A549 (cell line): ENCODE measurements at regions not wholly inside any gene's neighbourhood (a gene's known extent, or its start where the extent isn't known, plus 50 kb on each side); places are given as distances from the start of the nearest gene placed in this dataset.

ENCODE experiments used
- ATAC-seq, 2 experiments: fragments of 200-7000 bp in 1 of 2; fragments of >200 bp in 1 of 2; cut with Nextera tagmentation in 1 of 2; cut with Tn5 transposase in 1 of 2; 3 replicates each; pipeline versions ENCODE4 v1.8.0 to v1.9.1; 2018 to 2020; ENCODE audit warnings: mild to moderate bottlenecking in 1 of 2, moderate library complexity in 1 of 2
- CTCF ChIA-PET: fragments of 300-600 bp; sonication (Branson Sonifier 250); formaldehyde crosslinking; extraction: SDS; loops from one replicate; lab custom pipeline; 2021; ENCODE audit warnings: antibody characterized with exemption, inconsistent platforms; lab: Yijun Ruan, JAX
- POLR2A ChIA-PET: fragments of 350-600 bp; formaldehyde crosslinking; extraction: SDS; loops from one replicate; lab custom pipeline; 2021; ENCODE audit warnings: antibody characterized with exemption, inconsistent platforms; lab: Yijun Ruan, JAX
- DNase-seq, 2 experiments: peaks; one replicate each; pipeline versions ENCODE4 v3.0.0 to v3.0.0-alpha.2; 2011 to 2016; ENCODE audit warnings: low read depth in 1 of 2, low spot score in 1 of 2
- FAIRE-seq: peaks from 2 replicates; lab custom pipeline; 2011; peaks lifted over from hg19 to GRCh38; lab: Jason Lieb, UNC
- H3K27ac ChIP-seq, 2 experiments: fragments of >200 bp; sonication (Bioruptor Twin); formaldehyde crosslinking; 3 replicates each; pipeline ENCODE4 v1.5.1; 2016 to 2017
- H3K4me1 ChIP-seq: fragments of >200 bp; sonication (Bioruptor Twin); formaldehyde crosslinking; 3 replicates; pipeline ENCODE4 v1.6.1; 2016
- H3K4me2 ChIP-seq: fragments of >200 bp; sonication (Bioruptor Twin); formaldehyde crosslinking; 3 replicates; pipeline ENCODE4 v1.6.1; 2016
- H3K4me3 ChIP-seq: fragments of >200 bp; sonication (Bioruptor Twin); formaldehyde crosslinking; 3 replicates; pipeline ENCODE4 v1.5.1; 2016
- H3K9me3 ChIP-seq: fragments of >200 bp; sonication (Bioruptor Twin); formaldehyde crosslinking; 3 replicates; pipeline ENCODE4 v1.6.1; 2016
- CHD2 ChIP-seq: fragments of 150-350 bp; IDR thresholded peaks from 2 replicates; pipeline ENCODE4 v1.6.1; 2014; ENCODE audit warnings: low read length; ENCODE audit not compliant: partially characterized antibody
- CHD4 ChIP-seq: fragments of 200-600 bp; sonication (generic); IDR thresholded peaks from 2 replicates; pipeline ENCODE4 v1.6.1; 2016; ENCODE audit warnings: antibody characterized with exemption, mild to moderate bottlenecking, borderline replicate concordance
- EHF ChIP-seq: fragments of 250-450 bp; sonication (Bioruptor Pico); IDR thresholded peaks from 2 replicates; pipeline ENCODE4 v1.5.0; 2020; ENCODE audit warnings: mild to moderate bottlenecking
- EHMT2 ChIP-seq: fragments of 200-600 bp; sonication (generic); IDR thresholded peaks from 2 replicates; pipeline ENCODE4 v1.6.1; 2016; ENCODE audit warnings: antibody characterized with exemption, low read depth, mild to moderate bottlenecking, moderate library complexity
- FOSB ChIP-seq: fragments of 250-450 bp; sonication (Bioruptor Pico); IDR thresholded peaks from 2 replicates; pipeline ENCODE4 v1.5.0; 2020; ENCODE audit warnings: mild to moderate bottlenecking, moderate library complexity
- FOSL2 ChIP-seq, 2 experiments: fragments of 450-650 bp in 1 of 2; fragments of >200 bp in 1 of 2; sonication (Bioruptor Twin) in 1 of 2; formaldehyde crosslinking; IDR thresholded peaks; 2 replicates each; pipeline versions ENCODE4 v1.5.0 to v1.6.1; 2016 to 2020; ENCODE audit warnings: mild to moderate bottlenecking in 1 of 2, moderate library complexity in 1 of 2
- HDAC2 ChIP-seq: fragments of 200-600 bp; sonication (generic); IDR thresholded peaks from 2 replicates; pipeline ENCODE4 v1.6.1; 2016
- HOXA7 ChIP-seq: fragments of 250-450 bp; sonication (Bioruptor Pico); IDR thresholded peaks from 2 replicates; pipeline ENCODE4 v1.5.0; 2020; ENCODE audit warnings: mild to moderate bottlenecking, moderate library complexity
- HOXB13 ChIP-seq: fragments of 250-450 bp; sonication (Bioruptor Pico); IDR thresholded peaks from 2 replicates; pipeline ENCODE4 v1.5.0; 2020; ENCODE audit warnings: low read depth, mild to moderate bottlenecking, moderate library complexity
- HOXB5 ChIP-seq: fragments of 250-450 bp; sonication (Bioruptor Pico); IDR thresholded peaks from 2 replicates; pipeline ENCODE4 v1.5.0; 2020; ENCODE audit warnings: mild to moderate bottlenecking, moderate library complexity
- KDM5A ChIP-seq: fragments of 200-600 bp; sonication (generic); IDR thresholded peaks from 2 replicates; pipeline ENCODE4 v1.6.1; 2016; ENCODE audit warnings: antibody characterized with exemption, mild to moderate bottlenecking
- MAFK ChIP-seq: fragments of 450-650 bp; IDR thresholded peaks from 2 replicates; pipeline ENCODE4 v1.6.1; 2014; ENCODE audit not compliant: partially characterized antibody
- MYC ChIP-seq: IDR thresholded peaks from 2 replicates; pipeline ENCODE4 v1.6.1; 2012; ENCODE audit warnings: mild to moderate bottlenecking, inconsistent platforms, low read length, improper control_type of control experiment, borderline replicate concordance
- NPAS2 ChIP-seq: fragments of 250-450 bp; sonication (Bioruptor Pico); IDR thresholded peaks from 2 replicates; pipeline ENCODE4 v1.8.0; 2022; ENCODE audit warnings: mild to moderate bottlenecking, moderate library complexity, borderline replicate concordance
- RAD21 ChIP-seq, 2 experiments: fragments of >200 bp in 1 of 2; sonication (Bioruptor Twin) in 1 of 2; formaldehyde crosslinking in 1 of 2; IDR thresholded peaks in 1 of 2; conservative IDR thresholded peaks in 1 of 2; 2 replicates in 1 of 2; 3 replicates in 1 of 2; pipeline ENCODE4 v1.6.1; 2012 to 2018; ENCODE audit warnings: inconsistent platforms in 1 of 2
- RARB ChIP-seq: fragments of 250-450 bp; sonication (Bioruptor Pico); IDR thresholded peaks from 2 replicates; pipeline ENCODE4 v1.8.0; 2021; ENCODE audit warnings: mild to moderate bottlenecking, moderate library complexity
- RNF2 ChIP-seq: fragments of 200-600 bp; sonication (generic); IDR thresholded peaks from 2 replicates; pipeline ENCODE4 v1.6.1; 2016; ENCODE audit warnings: low read depth, mild to moderate bottlenecking, antibody characterized with exemption, moderate library complexity, borderline replicate concordance
- TFCP2L1 ChIP-seq: fragments of 250-450 bp; sonication (Bioruptor Pico); IDR thresholded peaks from 2 replicates; pipeline ENCODE4 v1.5.0; 2021; ENCODE audit warnings: mild to moderate bottlenecking
- ZFP36 ChIP-seq: fragments of 450-650 bp; IDR thresholded peaks from 2 replicates; pipeline ENCODE4 v1.6.1; 2014; ENCODE audit warnings: borderline replicate concordance; ENCODE audit not compliant: partially characterized antibody
- ZNF302 ChIP-seq: fragments of 250-450 bp; sonication (Bioruptor Pico); IDR thresholded peaks from 2 replicates; pipeline ENCODE4 v1.9.0; 2021; ENCODE audit warnings: inconsistent platforms, mild to moderate bottlenecking, moderate library complexity
- WGBS: methylation state at CpG from one replicate; pipeline ENCODE4 v1.1.6; 2017; ENCODE audit errors: missing lambda C conversion rate; 5-methylcytosine and 5-hydroxymethylcytosine counted together
- TF ChIP-seq, protein P1 (sequence below): fragments of 150-350 bp; IDR thresholded peaks from 2 replicates; pipeline ENCODE4 v1.6.1; 2014; ENCODE audit warnings: low read depth, mild to moderate bottlenecking, low read length
- TF ChIP-seq, protein P2 (sequence below): fragments of 450-650 bp; IDR thresholded peaks from 2 replicates; pipeline ENCODE4 v1.6.1; 2014; ENCODE audit warnings: antibody characterized with exemption
- TF ChIP-seq, protein P3 (sequence below): IDR thresholded peaks from 2 replicates; pipeline ENCODE4 v1.6.1; 2012; ENCODE audit warnings: low read depth, borderline replicate concordance
- TF ChIP-seq, protein P4 (sequence below): fragments of >200 bp; sonication (Bioruptor Twin); formaldehyde crosslinking; IDR thresholded peaks from 3 replicates; pipeline ENCODE4 v1.5.1; 2016
- TF ChIP-seq, protein P5 (sequence below): fragments of 250-450 bp; sonication (Bioruptor Pico); IDR thresholded peaks from 2 replicates; pipeline ENCODE4 v1.5.0; 2021; ENCODE audit warnings: mild to moderate bottlenecking, moderate library complexity, borderline replicate concordance

DNA sequence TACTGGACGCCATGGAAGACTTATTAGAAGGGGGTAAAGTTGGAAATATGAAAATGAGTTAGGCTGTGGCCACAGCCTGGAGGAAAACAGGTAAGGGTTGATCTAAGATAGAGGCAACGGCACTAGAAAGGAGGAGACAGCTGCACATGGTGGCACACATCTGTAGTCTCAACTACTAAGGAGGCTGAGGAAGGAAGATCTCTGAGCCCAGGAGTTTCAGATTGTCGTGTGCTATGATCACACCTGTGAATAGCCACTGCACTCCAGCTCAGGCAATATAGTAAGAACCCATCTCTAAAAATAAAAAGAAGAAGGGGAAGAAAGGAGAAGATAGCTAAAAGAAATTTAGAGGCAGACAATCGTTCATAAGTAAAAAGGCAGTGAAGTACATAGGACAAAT lies 87.8 kb upstream of the SORBS2 start (continued):
- TF ChIP-seq EHMT2 (no peak), FOSL2 (IDR thresholded peaks at IDR 0.05) (no peak), FOSL2 (CRISPR knock-in tag; IDR thresholded peaks at IDR 0.05) (no peak), ZNF302 (CRISPR knock-in tag) (no peak), NPAS2 (CRISPR knock-in tag) (no peak), CHD2 (no peak)
- TF ChIP-seq, protein P1, sequence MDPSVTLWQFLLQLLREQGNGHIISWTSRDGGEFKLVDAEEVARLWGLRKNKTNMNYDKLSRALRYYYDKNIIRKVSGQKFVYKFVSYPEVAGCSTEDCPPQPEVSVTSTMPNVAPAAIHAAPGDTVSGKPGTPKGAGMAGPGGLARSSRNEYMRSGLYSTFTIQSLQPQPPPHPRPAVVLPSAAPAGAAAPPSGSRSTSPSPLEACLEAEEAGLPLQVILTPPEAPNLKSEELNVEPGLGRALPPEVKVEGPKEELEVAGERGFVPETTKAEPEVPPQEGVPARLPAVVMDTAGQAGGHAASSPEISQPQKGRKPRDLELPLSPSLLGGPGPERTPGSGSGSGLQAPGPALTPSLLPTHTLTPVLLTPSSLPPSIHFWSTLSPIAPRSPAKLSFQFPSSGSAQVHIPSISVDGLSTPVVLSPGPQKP = no peak
- TF ChIP-seq, protein P2, sequence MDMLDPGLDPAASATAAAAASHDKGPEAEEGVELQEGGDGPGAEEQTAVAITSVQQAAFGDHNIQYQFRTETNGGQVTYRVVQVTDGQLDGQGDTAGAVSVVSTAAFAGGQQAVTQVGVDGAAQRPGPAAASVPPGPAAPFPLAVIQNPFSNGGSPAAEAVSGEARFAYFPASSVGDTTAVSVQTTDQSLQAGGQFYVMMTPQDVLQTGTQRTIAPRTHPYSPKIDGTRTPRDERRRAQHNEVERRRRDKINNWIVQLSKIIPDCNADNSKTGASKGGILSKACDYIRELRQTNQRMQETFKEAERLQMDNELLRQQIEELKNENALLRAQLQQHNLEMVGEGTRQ = no peak

DNA sequence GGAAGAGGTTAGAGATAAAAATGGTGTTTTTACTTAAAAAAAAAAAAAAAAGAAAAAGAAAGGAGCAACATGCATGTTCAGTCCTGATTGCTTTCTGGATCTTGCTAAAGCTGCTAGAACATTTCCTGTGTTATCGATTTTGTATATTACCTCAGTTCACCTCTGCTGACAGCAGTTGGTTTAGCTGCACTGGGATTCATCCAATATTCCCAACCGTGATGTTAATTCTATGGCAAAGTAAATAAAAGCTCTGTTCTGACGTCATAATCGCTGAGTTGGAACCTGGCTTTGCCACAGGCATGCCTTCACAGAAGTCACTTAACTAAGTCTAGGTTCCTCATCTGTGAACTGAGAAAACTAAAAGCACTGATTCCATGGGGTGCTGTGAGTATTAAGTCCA lies 90.7 kb upstream of the SORBS2 start:
- Histone ChIP-seq H3K4me1 (peaks cover 9% of the 10 kb centered on the region), H3K27ac (no peak overlapping the region)
- POLR2A ChIA-PET = interaction anchor here (0.7 kb wide), 1 partner anchor 60 kb away, joined by 5 read pairs; no protein-coding TSS in a partner anchor
- no peak for TF ChIP-seq ZNF302 (CRISPR knock-in tag)
- no peak for TF ChIP-seq MYC
- TF ChIP-seq CHD4 = no peak
- no peak for TF ChIP-seq FOSB (CRISPR knock-in tag)
- no peak for TF ChIP-seq HOXB13 (CRISPR knock-in tag)
- no peak for TF ChIP-seq NPAS2 (CRISPR knock-in tag)
- no peak for TF ChIP-seq HDAC2
- TF ChIP-seq, all 56 proteins: peak for 0
- no peak for FAIRE-seq
- no peak for ATAC-seq
- Histone ChIP-seq H3K9me3 (no peaks in the 10 kb centered on the region), H3K4me2 (0 out of 3 replicates have a peak overlapping the region, but pooled peaks have one; percentile 10), H3K4me3 (no peak overlapping the region)
- 2% methylated on average over 4 of the region's 4 CpGs for WGBS
- DNase-seq = peak in 1 of 2 experiments; percentile 10
- CTCF ChIA-PET = no interaction called here

DNA sequence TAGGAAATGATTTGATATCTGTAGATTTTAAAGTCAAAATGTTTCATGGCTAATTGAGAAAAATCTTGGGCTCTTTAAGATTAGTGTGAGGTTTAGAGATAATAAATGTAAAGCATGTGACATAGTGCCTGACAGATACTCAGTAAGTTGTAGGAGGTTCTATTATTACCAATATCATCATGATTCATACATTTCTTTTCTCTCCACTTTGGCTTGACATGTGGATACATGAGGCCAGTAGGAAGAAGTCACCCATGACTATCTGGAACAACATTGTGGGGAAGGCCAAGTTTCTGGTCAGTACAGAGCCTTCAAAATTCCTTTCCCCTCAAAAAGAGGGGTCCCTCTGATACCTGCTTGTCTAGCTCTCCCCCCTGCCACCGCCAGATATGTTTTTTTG lies 91.2 kb upstream of the SORBS2 start:
- FAIRE-seq (no peak), DNase-seq (no peak), ATAC-seq (no peak)
- POLR2A ChIA-PET = interaction anchor here (0.7 kb wide), 1 partner anchor 59 kb away, joined by 5 read pairs; no protein-coding TSS in a partner anchor
- H3K27ac ChIP-seq = no peak overlapping the region
- H3K4me1 ChIP-seq = peaks cover 9% of the 10 kb centered on the region
- no peak overlapping the region for H3K4me3 ChIP-seq
- TF ChIP-seq KDM5A (no peak), FOSL2 (IDR thresholded peaks at IDR 0.05) (no peak), FOSL2 (CRISPR knock-in tag; IDR thresholded peaks at IDR 0.05) (no peak), EHF (CRISPR knock-in tag) (no peak), RAD21 (conservative IDR thresholded peaks at IDR 0.05 in 1 of 2, IDR thresholded peaks at IDR 0.05 in 1 of 2) (no peak), TFCP2L1 (CRISPR knock-in tag) (no peak), CHD2 (no peak)
- TF ChIP-seq, protein P3, sequence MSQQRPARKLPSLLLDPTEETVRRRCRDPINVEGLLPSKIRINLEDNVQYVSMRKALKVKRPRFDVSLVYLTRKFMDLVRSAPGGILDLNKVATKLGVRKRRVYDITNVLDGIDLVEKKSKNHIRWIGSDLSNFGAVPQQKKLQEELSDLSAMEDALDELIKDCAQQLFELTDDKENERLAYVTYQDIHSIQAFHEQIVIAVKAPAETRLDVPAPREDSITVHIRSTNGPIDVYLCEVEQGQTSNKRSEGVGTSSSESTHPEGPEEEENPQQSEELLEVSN = no peak
- 82% methylated on average over 1 of the region's 1 CpG for WGBS
- CTCF ChIA-PET = no interaction called here
- H3K9me3 ChIP-seq = no peaks in the 10 kb centered on the region
- H3K4me2 ChIP-seq = no peak overlapping the region

DNA sequence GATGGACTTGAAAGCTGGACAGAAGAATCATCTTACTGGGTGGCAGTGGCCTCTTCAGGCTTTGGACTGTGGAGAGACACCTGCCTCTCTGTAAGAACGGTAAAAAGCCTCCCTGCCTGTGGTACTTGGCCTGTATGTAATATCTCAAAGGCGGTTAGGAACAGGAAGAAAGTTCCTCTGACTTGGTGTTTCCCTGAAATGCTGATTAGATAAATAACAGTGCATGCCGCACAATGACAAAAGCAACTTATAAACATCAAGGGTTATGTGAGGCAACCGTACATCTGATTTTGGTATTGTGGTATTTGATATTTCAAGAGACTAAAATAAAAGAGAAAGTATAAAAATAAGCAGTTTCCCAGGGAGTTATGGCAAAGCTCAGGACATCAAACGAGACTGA lies 92.4 kb upstream of the SORBS2 start:
- DNase-seq = no peak
- ChIA-PET POLR2A (no interaction called here), CTCF (no interaction called here)
- no peak for FAIRE-seq
- no peak overlapping the region for H3K4me3 ChIP-seq
- no peak overlapping the region for H3K4me2 ChIP-seq
- TF ChIP-seq, protein P4, sequence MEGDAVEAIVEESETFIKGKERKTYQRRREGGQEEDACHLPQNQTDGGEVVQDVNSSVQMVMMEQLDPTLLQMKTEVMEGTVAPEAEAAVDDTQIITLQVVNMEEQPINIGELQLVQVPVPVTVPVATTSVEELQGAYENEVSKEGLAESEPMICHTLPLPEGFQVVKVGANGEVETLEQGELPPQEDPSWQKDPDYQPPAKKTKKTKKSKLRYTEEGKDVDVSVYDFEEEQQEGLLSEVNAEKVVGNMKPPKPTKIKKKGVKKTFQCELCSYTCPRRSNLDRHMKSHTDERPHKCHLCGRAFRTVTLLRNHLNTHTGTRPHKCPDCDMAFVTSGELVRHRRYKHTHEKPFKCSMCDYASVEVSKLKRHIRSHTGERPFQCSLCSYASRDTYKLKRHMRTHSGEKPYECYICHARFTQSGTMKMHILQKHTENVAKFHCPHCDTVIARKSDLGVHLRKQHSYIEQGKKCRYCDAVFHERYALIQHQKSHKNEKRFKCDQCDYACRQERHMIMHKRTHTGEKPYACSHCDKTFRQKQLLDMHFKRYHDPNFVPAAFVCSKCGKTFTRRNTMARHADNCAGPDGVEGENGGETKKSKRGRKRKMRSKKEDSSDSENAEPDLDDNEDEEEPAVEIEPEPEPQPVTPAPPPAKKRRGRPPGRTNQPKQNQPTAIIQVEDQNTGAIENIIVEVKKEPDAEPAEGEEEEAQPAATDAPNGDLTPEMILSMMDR = no peak
- no peak for TF ChIP-seq ZFP36
- TF ChIP-seq HOXB5 (CRISPR knock-in tag) = no peak
- TF ChIP-seq TFCP2L1 (CRISPR knock-in tag) = no peak
- no peak for TF ChIP-seq MAFK
- TF ChIP-seq RARB (CRISPR knock-in tag) = no peak
- TF ChIP-seq HOXA7 (CRISPR knock-in tag) = no peak
- no peak for TF ChIP-seq RNF2
- TF ChIP-seq, protein P5, sequence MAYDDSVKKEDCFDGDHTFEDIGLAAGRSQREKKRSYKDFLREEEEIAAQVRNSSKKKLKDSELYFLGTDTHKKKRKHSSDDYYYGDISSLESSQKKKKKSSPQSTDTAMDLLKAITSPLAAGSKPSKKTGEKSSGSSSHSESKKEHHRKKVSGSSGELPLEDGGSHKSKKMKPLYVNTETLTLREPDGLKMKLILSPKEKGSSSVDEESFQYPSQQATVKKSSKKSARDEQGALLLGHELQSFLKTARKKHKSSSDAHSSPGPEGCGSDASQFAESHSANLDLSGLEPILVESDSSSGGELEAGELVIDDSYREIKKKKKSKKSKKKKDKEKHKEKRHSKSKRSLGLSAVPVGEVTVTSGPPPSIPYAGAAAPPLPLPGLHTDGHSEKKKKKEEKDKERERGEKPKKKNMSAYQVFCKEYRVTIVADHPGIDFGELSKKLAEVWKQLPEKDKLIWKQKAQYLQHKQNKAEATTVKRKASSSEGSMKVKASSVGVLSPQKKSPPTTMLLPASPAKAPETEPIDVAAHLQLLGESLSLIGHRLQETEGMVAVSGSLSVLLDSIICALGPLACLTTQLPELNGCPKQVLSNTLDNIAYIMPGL = no peak
- TF ChIP-seq, all 56 proteins: peak for 0
- 87% methylated on average over 5 of the region's 5 CpGs for WGBS
- ATAC-seq = no peak
- peaks cover 9% of the 10 kb centered on the region for H3K4me1 ChIP-seq
- no peaks in the 10 kb centered on the region for H3K9me3 ChIP-seq
- H3K27ac ChIP-seq = no peak overlapping the region
